ENCODE measurements at regions not wholly inside any gene's neighbourhood (a gene's known extent, or its start where the extent isn't known, plus 50 kb on each side); places are given as distances from the start of the nearest gene placed in this dataset.

DNA sequence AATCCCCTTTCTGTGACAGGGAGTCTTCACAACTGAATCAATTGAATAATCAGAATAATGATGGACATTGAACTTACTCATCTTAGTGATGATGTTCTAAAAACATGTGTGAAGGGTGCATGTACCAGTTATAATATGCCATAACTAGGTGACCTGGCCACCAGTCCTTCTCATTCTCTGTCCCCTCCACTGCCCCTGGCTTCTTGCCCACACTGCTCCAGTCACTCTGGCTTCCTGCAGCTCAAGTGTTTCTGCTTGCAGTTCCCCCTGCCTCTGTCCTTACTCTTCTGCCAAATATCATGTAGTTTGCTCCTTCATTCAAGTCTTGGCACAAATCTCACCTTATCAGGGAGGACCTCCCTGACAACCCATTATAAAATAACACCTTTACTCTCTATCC lies 168.1 kb upstream of the SLC7A11 start:
- H3K27me3 ChIP-seq (ENCODE audit: control insufficient read depth in 1 of 2, insufficient read depth in 2 of 2, low read length in 2 of 2), result no peaks in the 10 kb centered on the region
- no peak overlapping the region for H3K27ac ChIP-seq (ENCODE audit: low read depth, low read length)
- no peaks in the 10 kb centered on the region for H3K36me3 ChIP-seq (ENCODE audit: control insufficient read depth in 1 of 2, insufficient read depth in 2 of 2, low read length in 2 of 2)
- H3K9me3 ChIP-seq (ENCODE audit: control insufficient read depth in 1 of 2, low read length in 2 of 2), result no peaks in the 10 kb centered on the region
- no peak overlapping the region for H3K9ac ChIP-seq (ENCODE audit: low read depth in 1 of 2, low read length in 2 of 2)
- peaks cover 5 to 10% of the 10 kb centered on the region in 2 donors for H3K4me1 ChIP-seq (ENCODE audit: control insufficient read depth in 1 of 2, insufficient read depth in 2 of 2, low read length in 2 of 2)
- H3K4me3 ChIP-seq (ENCODE audit: low read depth in 1 of 2, low read length in 2 of 2), result no peak overlapping the region

DNA sequence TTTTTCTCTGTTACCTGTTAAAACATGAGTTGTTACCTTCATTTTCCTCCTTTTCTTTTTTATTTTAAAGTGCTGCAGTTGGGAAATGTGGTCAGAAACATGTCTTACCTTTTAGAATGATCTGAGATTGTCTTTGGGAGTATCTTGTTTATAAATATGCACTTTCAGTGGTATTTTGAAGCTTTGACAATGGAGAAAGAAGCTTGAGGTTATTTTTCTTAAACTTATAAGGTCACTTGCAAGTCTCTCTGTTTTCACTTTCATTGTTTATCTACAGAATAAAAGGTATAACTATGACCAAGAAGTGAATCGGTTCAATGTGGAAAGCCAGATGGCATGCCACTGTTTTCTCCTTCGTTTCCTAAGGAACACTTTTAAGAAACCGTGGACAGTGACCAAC lies 167.5 kb upstream of the SLC7A11 start:
- no peaks in the 10 kb centered on the region for H3K27me3 ChIP-seq (ENCODE audit: control insufficient read depth in 1 of 2, insufficient read depth in 2 of 2, low read length in 2 of 2)
- no peak overlapping the region for H3K27ac ChIP-seq (ENCODE audit: low read depth, low read length)
- H3K4me3 ChIP-seq (ENCODE audit: low read depth in 1 of 2, low read length in 2 of 2), result no peak overlapping the region
- H3K36me3 ChIP-seq (ENCODE audit: control insufficient read depth in 1 of 2, insufficient read depth in 2 of 2, low read length in 2 of 2), result no peaks in the 10 kb centered on the region
- H3K9me3 ChIP-seq (ENCODE audit: control insufficient read depth in 1 of 2, low read length in 2 of 2), result no peaks in the 10 kb centered on the region
- peaks cover 9 to 16% of the 10 kb centered on the region in 2 donors for H3K4me1 ChIP-seq (ENCODE audit: control insufficient read depth in 1 of 2, insufficient read depth in 2 of 2, low read length in 2 of 2)
- no peak overlapping the region for H3K9ac ChIP-seq (ENCODE audit: low read depth in 1 of 2, low read length in 2 of 2)

- no peak overlapping the region for H3K27ac ChIP-seq (ENCODE audit: low read depth, low read length)
- H3K27me3 ChIP-seq (ENCODE audit: control insufficient read depth in 1 of 2, insufficient read depth in 2 of 2, low read length in 2 of 2), result no peaks in the 10 kb centered on the region
These were observed 166.6 kb upstream of the SLC7A11 start for GRCh38 chr4:138408758-138409157.

DNA sequence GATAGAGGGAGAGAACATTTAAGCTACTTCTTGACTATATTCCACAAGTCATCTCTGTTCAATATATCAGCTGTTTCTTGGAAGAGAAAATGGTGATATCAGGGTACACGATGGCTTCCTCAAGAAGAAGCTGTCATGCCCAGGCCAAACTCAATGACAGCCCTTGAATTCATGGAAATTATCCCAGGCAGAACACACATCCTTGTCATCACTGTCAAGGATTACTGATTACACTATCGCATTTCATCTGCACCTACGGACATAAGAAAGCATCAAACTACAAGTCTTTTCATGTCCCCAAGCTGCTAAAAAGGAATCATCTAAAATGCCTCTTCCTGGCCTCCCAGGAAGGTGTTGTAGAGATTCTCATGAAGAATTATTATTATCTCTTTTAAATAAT lies 165.2 kb upstream of the SLC7A11 start:
- no peak overlapping the region for H3K9ac ChIP-seq (ENCODE audit: low read depth in 1 of 2, low read length in 2 of 2)
- H3K27ac ChIP-seq (ENCODE audit: low read depth, low read length), result no peak overlapping the region
- H3K27me3 ChIP-seq (ENCODE audit: control insufficient read depth in 1 of 2, insufficient read depth in 2 of 2, low read length in 2 of 2), result no peaks in the 10 kb centered on the region

More at GRCh38 chr4:138408758-138409157, 166.6 kb upstream of the SLC7A11 start:
- Histone ChIP-seq H3K9ac (ENCODE audit: low read depth in 1 of 2, low read length in 2 of 2) (no peak overlapping the region), H3K36me3 (ENCODE audit: control insufficient read depth in 1 of 2, insufficient read depth in 2 of 2, low read length in 2 of 2) (no peaks in the 10 kb centered on the region), H3K9me3 (ENCODE audit: control insufficient read depth in 1 of 2, low read length in 2 of 2) (no peaks in the 10 kb centered on the region), H3K4me1 (ENCODE audit: control insufficient read depth in 1 of 2, insufficient read depth in 2 of 2, low read length in 2 of 2) (peaks cover 14 to 16% of the 10 kb centered on the region in 2 donors), H3K4me3 (ENCODE audit: low read depth in 1 of 2, low read length in 2 of 2) (no peak overlapping the region)

GRCh38 chr4:138406876-138407275 lies 164.7 kb upstream of the SLC7A11 start:
- Histone ChIP-seq H3K4me3 (ENCODE audit: low read depth in 1 of 2, low read length in 2 of 2) (no peak overlapping the region), H3K27me3 (ENCODE audit: control insufficient read depth in 1 of 2, insufficient read depth in 2 of 2, low read length in 2 of 2) (no peaks in the 10 kb centered on the region), H3K9me3 (ENCODE audit: control insufficient read depth in 1 of 2, low read length in 2 of 2) (no peaks in the 10 kb centered on the region), H3K36me3 (ENCODE audit: control insufficient read depth in 1 of 2, insufficient read depth in 2 of 2, low read length in 2 of 2) (no peaks in the 10 kb centered on the region), H3K4me1 (ENCODE audit: control insufficient read depth in 1 of 2, insufficient read depth in 2 of 2, low read length in 2 of 2) (peaks cover 14 to 16% of the 10 kb centered on the region in 2 donors), H3K9ac (ENCODE audit: low read depth in 1 of 2, low read length in 2 of 2) (no peak overlapping the region), H3K27ac (ENCODE audit: low read depth, low read length) (no peak overlapping the region)

More for the DNA sequence above, 165.2 kb upstream of the SLC7A11 start:
- H3K9me3 ChIP-seq (ENCODE audit: control insufficient read depth in 1 of 2, low read length in 2 of 2), result no peaks in the 10 kb centered on the region
- H3K4me1 ChIP-seq (ENCODE audit: control insufficient read depth in 1 of 2, insufficient read depth in 2 of 2, low read length in 2 of 2), result peaks cover 14 to 16% of the 10 kb centered on the region in 2 donors
- H3K4me3 ChIP-seq (ENCODE audit: low read depth in 1 of 2, low read length in 2 of 2), result no peak overlapping the region
- H3K36me3 ChIP-seq (ENCODE audit: control insufficient read depth in 1 of 2, insufficient read depth in 2 of 2, low read length in 2 of 2), result no peaks in the 10 kb centered on the region

GRCh38 chr4:138405934-138406567 lies 163.9 kb upstream of the SLC7A11 start:
- peaks cover 14 to 16% of the 10 kb centered on the region in 2 donors for H3K4me1 ChIP-seq (ENCODE audit: control insufficient read depth in 1 of 2, insufficient read depth in 2 of 2, low read length in 2 of 2)
- no peaks in the 10 kb centered on the region for H3K9me3 ChIP-seq (ENCODE audit: control insufficient read depth in 1 of 2, low read length in 2 of 2)
- no peaks in the 10 kb centered on the region for H3K36me3 ChIP-seq (ENCODE audit: control insufficient read depth in 1 of 2, insufficient read depth in 2 of 2, low read length in 2 of 2)
- no peak overlapping the region for H3K27ac ChIP-seq (ENCODE audit: low read depth, low read length)
- H3K27me3 ChIP-seq (ENCODE audit: control insufficient read depth in 1 of 2, insufficient read depth in 2 of 2, low read length in 2 of 2), result no peaks in the 10 kb centered on the region
- H3K9ac ChIP-seq (ENCODE audit: low read depth in 1 of 2, low read length in 2 of 2), result no peak overlapping the region
- no peak overlapping the region for H3K4me3 ChIP-seq (ENCODE audit: low read depth in 1 of 2, low read length in 2 of 2)

DNA sequence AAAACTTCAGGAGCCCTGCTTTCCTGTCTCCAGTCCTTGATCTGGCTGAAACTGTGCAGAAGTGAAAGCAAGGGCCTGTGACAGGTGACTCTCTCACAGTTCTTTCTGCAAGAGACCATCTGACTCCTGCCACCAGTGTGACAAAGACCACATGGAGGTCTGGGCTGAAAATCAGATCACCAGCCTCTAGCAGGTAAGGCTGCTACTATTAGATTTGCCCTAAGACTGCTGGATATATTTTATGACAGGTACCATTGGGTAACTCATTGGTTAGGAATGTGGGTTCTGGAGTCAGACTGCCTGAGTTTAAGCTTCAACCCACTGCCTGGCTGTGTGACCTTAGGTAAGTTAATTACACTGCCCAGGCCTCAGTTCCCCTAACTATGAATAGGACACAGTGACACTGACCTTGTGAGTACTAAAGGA lies 163.3 kb upstream of the SLC7A11 start:
- no peaks in the 10 kb centered on the region for H3K36me3 ChIP-seq (ENCODE audit: control insufficient read depth in 1 of 2, insufficient read depth in 2 of 2, low read length in 2 of 2)
- peak overlapping the region in 1 of 2 donors; percentile 34 for H3K4me3 ChIP-seq (ENCODE audit: low read depth in 1 of 2, low read length in 2 of 2)
- H3K27ac ChIP-seq (ENCODE audit: low read depth, low read length), result no peak overlapping the region
- H3K27me3 ChIP-seq (ENCODE audit: control insufficient read depth in 1 of 2, insufficient read depth in 2 of 2, low read length in 2 of 2), result no peaks in the 10 kb centered on the region
- no peaks in the 10 kb centered on the region for H3K9me3 ChIP-seq (ENCODE audit: control insufficient read depth in 1 of 2, low read length in 2 of 2)
- H3K9ac ChIP-seq (ENCODE audit: low read depth in 1 of 2, low read length in 2 of 2), result no peak overlapping the region
- peaks cover 14 to 16% of the 10 kb centered on the region in 2 donors for H3K4me1 ChIP-seq (ENCODE audit: control insufficient read depth in 1 of 2, insufficient read depth in 2 of 2, low read length in 2 of 2)

DNA sequence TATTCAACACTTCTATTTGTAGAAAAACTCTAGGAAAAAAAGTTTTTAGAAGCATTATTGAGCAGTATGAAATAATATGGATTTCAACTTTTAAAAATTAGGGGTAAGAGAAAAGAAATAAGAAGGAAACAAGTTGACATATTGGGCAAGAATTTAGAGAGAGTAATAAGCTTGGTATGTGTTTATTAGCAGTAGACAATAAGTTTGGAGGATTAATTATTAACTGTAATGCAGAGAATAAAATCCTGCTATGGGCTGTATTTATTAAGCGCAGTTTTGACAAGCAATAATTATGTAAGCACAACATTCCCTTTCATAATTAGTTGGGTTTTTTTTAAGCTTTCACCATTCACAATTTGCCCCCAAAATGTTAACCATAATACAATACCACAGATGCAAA lies 162.7 kb upstream of the SLC7A11 start:
- peak overlapping the region; percentile 34 to 50 for H3K4me3 ChIP-seq (ENCODE audit: low read depth in 1 of 2, low read length in 2 of 2)
- no peaks in the 10 kb centered on the region for H3K27me3 ChIP-seq (ENCODE audit: control insufficient read depth in 1 of 2, insufficient read depth in 2 of 2, low read length in 2 of 2)
- H3K27ac ChIP-seq (ENCODE audit: low read depth, low read length), result no peak overlapping the region
- no peaks in the 10 kb centered on the region for H3K36me3 ChIP-seq (ENCODE audit: control insufficient read depth in 1 of 2, insufficient read depth in 2 of 2, low read length in 2 of 2)
- H3K4me1 ChIP-seq (ENCODE audit: control insufficient read depth in 1 of 2, insufficient read depth in 2 of 2, low read length in 2 of 2), result peaks cover 14 to 16% of the 10 kb centered on the region in 2 donors
- no peak overlapping the region for H3K9ac ChIP-seq (ENCODE audit: low read depth in 1 of 2, low read length in 2 of 2)
- no peaks in the 10 kb centered on the region for H3K9me3 ChIP-seq (ENCODE audit: control insufficient read depth in 1 of 2, low read length in 2 of 2)

DNA sequence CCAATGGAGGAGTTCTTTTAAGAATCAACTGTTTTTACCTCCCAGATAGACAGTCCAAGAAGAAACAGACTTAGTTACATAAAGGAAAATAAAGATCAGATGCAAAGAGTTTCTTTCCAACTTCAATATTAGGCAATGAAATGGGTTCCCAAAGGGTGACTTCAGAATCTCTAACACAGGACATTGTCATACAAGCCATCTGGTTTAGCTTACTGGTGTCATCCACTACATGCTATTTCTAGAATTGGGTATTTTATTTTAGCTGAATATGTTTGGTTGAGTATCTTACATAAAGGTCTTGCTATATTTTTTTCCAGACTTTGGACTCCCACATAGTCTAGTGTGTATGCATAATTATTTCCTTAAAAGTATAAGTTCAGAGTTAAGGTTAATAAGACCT lies 162.1 kb upstream of the SLC7A11 start:
- Histone ChIP-seq H3K36me3 (ENCODE audit: control insufficient read depth in 1 of 2, insufficient read depth in 2 of 2, low read length in 2 of 2) (no peaks in the 10 kb centered on the region), H3K9me3 (ENCODE audit: control insufficient read depth in 1 of 2, low read length in 2 of 2) (no peaks in the 10 kb centered on the region), H3K9ac (ENCODE audit: low read depth in 1 of 2, low read length in 2 of 2) (no peak overlapping the region), H3K27ac (ENCODE audit: low read depth, low read length) (no peak overlapping the region), H3K4me3 (ENCODE audit: low read depth in 1 of 2, low read length in 2 of 2) (no peak overlapping the region), H3K4me1 (ENCODE audit: control insufficient read depth in 1 of 2, insufficient read depth in 2 of 2, low read length in 2 of 2) (peaks cover 14 to 16% of the 10 kb centered on the region in 2 donors), H3K27me3 (ENCODE audit: control insufficient read depth in 1 of 2, insufficient read depth in 2 of 2, low read length in 2 of 2) (no peaks in the 10 kb centered on the region)

DNA sequence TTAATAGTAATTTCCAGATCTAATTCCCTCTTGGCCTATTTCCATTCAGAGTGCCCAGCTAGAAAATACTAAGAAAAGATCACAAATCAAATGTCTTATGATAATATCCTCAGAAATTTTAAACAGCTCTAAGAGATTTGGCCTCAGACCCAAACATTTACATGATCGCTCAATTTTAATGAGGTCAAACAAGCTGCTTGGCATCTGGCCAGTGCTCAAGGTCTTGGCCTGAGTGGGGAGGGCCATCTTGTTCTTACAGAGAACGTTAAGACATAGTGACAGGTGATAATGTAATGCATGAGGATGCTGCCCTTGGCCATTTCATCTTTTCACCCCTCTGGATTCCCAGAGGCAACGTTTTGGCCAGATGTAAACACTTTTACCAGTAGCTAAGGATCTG lies 159.2 kb upstream of the SLC7A11 start:
- Histone ChIP-seq H3K4me3 (ENCODE audit: low read depth in 1 of 2, low read length in 2 of 2) (no peak overlapping the region), H3K27ac (ENCODE audit: low read depth, low read length) (no peak overlapping the region)

More for the DNA sequence above, 159.2 kb upstream of the SLC7A11 start:
- Histone ChIP-seq H3K9me3 (ENCODE audit: control insufficient read depth in 1 of 2, low read length in 2 of 2) (no peaks in the 10 kb centered on the region), H3K9ac (ENCODE audit: low read depth in 1 of 2, low read length in 2 of 2) (no peak overlapping the region), H3K4me1 (ENCODE audit: control insufficient read depth in 1 of 2, insufficient read depth in 2 of 2, low read length in 2 of 2) (peaks cover 11 to 14% of the 10 kb centered on the region in 2 donors), H3K27me3 (ENCODE audit: control insufficient read depth in 1 of 2, insufficient read depth in 2 of 2, low read length in 2 of 2) (no peaks in the 10 kb centered on the region), H3K36me3 (ENCODE audit: control insufficient read depth in 1 of 2, insufficient read depth in 2 of 2, low read length in 2 of 2) (no peaks in the 10 kb centered on the region)

All from duodenal mucosa (tissue), 2 donors.